IPS DF 4.7 (cell line): ENCODE measurements at regions not wholly inside any gene's neighbourhood (a gene's known extent, or its start where the extent isn't known, plus 50 kb on each side); places are given as distances from the start of the nearest gene placed in this dataset.
"Not testable (repeated sequence)": the region's sequence is repeated elsewhere in the genome, so short reads cannot be mapped to it uniquely, and the experiment has no call there.

Experiments
- DNase-seq: peaks from one replicate; pipeline ENCODE4 v3.0.0-alpha.2; 2013; ENCODE audit warnings: low spot score; ENCODE audit errors: extremely low read depth

DNA sequence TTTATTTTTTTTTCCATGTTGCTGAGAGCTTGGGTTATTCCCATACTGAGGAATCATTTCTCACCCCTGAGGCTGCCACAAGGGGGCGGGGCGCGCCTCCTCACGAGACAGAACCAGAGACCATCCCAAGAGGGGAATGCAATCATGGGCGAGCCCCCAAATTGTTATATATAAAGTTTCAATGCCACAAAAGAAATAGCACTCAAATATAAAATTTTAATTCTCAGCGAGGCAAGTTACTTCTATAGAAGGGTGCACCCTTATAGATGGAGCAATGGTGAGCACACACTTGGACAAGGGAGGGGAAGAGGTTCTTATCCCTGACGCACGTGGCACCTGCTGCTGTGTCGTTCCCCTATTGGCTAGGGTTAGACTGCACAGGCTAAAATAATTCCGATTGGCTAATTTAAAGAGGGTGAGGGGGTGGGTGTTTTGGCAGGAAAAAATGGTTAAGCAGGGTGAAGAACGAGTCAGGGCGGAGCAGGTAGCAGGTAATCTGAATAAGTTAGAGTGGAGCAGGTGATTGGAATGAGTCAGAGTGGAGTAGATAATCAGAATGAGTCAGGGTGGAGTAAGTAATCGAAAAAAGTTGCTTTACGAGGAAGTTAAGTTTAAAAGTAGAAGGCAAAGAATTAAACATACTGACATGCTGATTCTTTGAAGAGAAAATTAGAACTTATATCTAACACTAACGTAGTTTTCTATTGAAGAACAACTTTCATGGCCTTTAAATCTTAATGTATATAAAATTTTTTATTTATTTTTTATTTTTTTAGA lies 177.5 kb downstream of the MTCL1 start:
- no peak for DNase-seq

GRCh38 chr18:8883409-8883668 lies 178.0 kb downstream of the MTCL1 start:
- no peak for DNase-seq

GRCh38 chr18:8887877-8888276 lies 182.5 kb downstream of the MTCL1 start:
- DNase-seq, result not testable (repeated sequence)

GRCh38 chr18:8889489-8889888 lies 184.1 kb downstream of the MTCL1 start:
- no peak for DNase-seq

DNA sequence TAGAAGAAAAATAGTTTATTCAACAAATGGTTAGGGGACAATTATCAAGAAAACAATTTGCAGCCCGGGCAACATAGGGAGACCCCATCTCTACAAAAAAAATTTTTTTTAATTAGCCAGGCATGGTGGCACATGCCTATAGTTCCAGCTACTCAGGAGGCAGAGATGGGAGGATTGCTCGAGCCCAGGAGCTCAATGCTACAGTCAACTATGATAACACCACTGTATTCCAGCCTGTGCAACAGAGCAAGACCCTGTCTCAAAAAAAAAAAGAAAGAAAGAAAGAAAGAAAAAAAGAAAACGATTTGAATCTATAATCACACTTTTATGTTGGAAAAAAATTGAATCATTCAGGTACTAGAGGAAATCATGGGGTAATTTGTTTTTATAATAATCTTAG lies 185.1 kb downstream of the MTCL1 start:
- DNase-seq, result not testable (repeated sequence)

DNA sequence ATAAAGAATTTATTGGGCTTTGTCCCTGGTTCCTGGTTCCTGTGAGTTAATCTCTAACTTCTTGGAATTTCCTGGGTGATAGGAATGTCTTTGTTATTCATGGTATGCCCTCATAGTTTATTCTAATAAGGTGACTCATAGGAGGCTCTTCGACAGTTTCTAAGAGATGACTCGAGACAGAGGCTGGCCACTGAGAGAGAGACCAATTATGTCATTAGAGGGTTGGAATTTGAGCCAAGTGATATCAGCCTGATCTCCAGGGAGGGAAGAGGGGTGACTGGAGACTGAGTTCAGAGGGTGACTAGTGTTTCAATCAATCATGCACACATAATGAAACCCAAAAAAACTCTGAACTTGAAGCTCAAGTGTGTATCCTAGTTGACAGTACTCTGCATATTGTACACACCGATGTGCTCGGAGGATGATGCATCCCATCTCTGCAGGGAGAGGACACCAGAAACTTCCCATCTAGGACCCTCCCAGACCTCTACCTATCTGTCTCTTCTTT lies 185.7 kb downstream of the MTCL1 start:
- peak; percentile 69 for DNase-seq

DNA sequence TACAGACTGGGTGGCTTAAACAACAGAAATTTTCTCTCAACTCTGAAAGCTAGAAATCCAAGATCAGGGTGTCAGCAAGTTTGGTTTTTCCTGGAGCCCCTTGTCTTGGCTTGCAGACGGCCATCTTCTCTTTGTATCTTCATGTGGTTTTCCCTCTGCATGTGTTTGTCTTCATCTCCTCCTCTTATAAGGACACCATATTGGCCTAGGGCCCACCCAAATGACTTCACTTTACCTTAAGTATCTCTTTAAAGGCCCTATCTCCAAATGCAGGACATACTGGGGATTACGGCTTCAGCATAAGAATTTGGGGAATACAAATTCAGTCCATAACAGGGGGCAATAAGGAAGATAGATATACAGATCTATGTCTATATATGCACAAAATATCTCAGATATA lies 187.9 kb downstream of the MTCL1 start:
- no peak for DNase-seq

DNA sequence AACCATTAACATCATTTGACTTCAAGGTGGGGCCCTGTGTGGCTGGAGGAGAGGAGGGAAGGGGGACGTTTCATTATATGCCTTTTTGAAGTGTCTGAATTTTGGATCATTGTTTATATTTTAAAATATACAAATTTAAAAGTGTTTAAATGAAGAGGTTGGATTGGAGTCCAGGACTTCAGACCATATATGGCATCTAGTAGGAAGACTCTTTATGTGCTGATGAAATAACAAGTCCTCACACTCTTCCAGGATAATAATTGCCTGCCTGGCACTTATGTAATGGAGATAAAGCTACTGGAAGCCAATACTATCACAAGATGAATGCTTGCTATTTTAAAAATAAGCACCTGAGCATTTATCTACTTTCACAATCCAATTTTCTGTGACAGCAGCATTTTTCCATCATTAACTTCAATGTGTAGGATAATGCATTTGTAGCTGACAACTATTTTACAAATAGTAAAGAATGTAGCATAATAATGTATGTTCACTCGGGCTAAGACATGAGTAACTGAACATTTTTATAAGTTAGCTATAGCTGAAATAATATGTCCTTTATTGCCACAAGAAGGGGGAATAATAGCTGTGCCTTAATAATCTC lies 188.4 kb downstream of the MTCL1 start:
- DNase-seq, result no peak

DNA sequence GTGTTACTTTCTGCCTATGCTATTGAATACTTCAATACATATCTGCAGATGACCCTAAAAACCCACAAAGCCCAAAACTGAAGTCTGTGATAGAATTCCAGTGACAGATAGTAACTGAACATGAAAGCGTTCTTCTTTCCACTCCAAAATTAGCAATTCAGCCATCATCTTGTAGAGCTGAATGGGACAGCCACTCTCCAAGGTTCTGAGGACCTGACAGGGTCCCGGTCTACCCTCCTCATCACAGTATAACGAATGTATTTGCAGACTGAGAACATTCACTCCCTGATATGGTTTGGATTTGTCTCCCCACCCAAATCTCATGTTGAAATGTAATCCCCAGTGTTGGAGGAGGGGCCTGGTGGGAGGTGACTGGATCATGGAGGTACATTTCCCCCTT lies 189.5 kb downstream of the MTCL1 start:
- DNase-seq, result no peak

GRCh38 chr18:8895341-8895740 lies 190.0 kb downstream of the MTCL1 start:
- no peak for DNase-seq

GRCh38 chr18:8895987-8896619 lies 190.7 kb downstream of the MTCL1 start:
- no peak for DNase-seq

GRCh38 chr18:8899000-8899399 lies 193.6 kb downstream of the MTCL1 start:
- DNase-seq, result no peak

DNA sequence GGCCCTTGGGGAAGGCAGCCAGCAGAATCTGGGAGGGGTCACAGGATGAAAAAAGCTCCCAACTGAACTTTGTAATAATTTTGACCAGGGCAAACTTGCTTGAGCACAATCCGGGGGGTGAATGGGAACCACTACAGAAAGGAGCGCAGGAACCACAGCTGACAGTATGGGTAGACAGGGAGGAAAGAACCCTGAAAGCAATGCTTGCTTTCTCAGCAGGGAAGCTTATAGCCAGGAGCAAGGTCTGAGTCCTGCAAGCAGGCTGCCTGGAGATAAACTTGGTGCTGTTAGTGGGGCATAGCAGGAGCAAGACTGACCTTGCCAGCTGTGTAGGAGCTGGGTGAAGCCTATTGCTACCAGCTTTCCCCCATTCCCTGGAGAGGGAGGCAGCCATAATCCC lies 195.2 kb downstream of the MTCL1 start:
- no peak for DNase-seq

DNA sequence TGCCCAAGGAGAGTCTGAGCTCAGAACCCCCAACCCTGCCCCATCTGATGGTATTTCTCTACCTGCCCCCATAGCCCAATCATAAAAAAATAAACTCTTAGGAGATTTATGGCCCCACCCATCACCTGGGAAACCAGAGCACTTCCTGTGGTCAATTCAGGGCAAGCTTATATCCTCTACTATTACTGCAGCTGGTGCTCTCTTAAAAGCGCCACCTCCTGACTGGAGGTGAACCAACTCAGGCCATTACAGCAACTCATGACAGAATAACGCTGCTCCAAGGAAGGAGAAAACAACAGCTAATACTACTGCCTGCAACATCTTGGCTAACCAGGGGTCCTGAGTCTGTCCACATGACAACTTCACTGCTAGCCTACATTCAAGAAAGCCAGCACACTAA lies 195.7 kb downstream of the MTCL1 start:
- no peak for DNase-seq

GRCh38 chr18:8904316-8904715 lies 198.2 kb upstream of the NDUFV2 start:
- no peak for DNase-seq

DNA sequence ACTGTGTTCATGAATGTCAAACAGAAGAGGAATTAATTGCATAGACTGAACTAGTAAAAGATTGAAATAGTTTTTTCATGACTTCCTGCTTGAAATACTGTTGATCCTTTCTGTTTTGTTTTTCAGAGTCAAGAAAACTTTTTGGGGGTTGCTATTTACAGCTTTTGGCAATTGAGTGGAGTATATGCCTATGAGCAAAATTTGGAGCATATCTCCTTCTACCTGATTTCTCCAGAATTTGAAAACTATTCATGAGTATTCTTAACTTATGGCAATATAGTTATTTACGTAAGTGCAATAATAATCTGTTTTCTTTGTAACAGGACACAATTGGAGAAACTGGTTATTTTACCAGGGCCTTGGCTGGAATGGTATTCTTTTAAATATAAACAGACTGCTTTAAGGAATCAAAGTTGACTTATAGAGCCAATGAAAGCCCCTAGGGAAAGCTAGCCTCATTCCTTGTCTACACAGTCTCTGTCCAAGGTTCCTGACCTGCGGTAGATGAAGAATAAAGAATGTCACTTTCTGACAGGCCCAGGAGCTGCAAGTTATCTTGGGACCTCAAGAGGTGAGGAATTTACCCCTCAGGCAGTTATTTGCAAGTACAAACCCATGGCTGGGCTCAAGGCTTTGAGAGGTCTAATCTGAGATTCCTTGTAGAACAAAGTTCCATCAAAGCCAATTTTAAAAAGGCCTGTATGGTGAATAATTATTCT lies 193.5 kb upstream of the NDUFV2 start:
- DNase-seq, result no peak

DNA sequence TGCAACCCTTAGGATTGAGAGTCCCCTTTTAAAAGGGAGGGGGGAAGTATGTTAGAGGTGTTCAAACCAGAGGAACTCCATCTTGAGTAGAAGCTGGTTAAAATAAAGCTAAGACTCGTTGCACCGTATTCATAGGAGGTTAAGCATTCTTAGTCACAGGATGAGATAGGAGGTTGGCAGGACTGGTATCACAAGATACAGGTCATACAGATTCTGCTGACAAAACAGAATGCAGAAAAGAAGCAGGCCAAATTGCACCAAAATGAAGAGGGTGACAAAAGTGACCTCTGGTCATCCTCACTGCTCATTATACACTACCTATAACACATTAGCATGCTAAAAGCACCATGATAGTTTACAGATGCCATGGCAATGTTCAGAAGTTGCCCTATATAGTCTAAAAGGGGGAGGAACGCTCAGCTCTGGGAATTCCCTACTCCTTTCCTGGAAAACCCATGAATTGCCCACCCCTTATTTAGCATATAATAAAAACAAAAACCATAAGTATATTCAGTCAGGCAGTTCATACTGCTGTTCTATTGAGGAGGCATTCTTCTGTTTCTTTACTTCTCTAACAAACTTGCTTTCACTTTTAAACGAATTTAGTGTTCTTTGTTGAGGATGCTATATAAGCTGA lies 192.2 kb upstream of the NDUFV2 start:
- no peak for DNase-seq

DNA sequence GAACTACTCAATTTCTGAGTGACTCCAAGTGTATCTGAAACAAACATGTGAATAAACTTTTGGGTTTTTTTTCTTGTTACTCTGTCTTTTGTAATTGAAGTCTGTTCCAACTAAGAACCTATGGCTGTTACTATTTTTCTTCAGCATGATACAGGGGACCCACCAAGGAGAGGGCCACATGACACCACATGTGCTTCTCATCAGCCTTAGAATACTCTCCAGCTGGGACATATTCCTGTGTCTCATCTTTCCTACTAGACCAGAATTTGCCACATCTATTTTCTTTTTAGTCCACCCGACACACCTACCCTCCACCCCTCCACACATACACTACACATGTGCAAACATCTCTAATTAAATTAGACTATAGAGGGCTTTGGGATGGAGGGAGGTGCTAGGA lies 191.7 kb upstream of the NDUFV2 start:
- no peak for DNase-seq

- DNase-seq, result no peak
Measured at GRCh38 chr18:8911408-8912340, 190.8 kb upstream of the NDUFV2 start.
